GM23248 (cell line): ENCODE measurements at regions not wholly inside any gene's neighbourhood (a gene's known extent, or its start where the extent isn't known, plus 50 kb on each side); places are given as distances from the start of the nearest gene placed in this dataset.

Source experiments
- DNase-seq: peaks from one replicate; pipeline ENCODE4 v3.0.0-alpha.2; 2015
- H2AFZ ChIP-seq: fragments of 200-600 bp; sonication (generic); 2 replicates; pipeline ENCODE4 v1.6.1; 2016; ENCODE audit warnings: antibody characterized with exemption
- H3F3A ChIP-seq: fragments of 200-600 bp; sonication (generic); 2 replicates; pipeline ENCODE4 v1.6.1; 2016; ENCODE audit warnings: mild to moderate bottlenecking, antibody characterized with exemption, mixed run types; ENCODE audit not compliant: insufficient read depth
- H3K27ac ChIP-seq: fragments of 200-600 bp; sonication (generic); 2 replicates; pipeline ENCODE4 v1.5.1; 2016; ENCODE audit warnings: mild to moderate bottlenecking
- H3K27me3 ChIP-seq: fragments of 200-600 bp; sonication (generic); replicated peaks from 2 replicates; pipeline ENCODE4 v1.6.1; 2016; ENCODE audit warnings: mild to moderate bottlenecking; ENCODE audit not compliant: insufficient read depth
- H3K36me3 ChIP-seq: fragments of 200-600 bp; sonication (generic); 2 replicates; pipeline ENCODE4 v1.6.1; 2016; ENCODE audit warnings: low read depth, mild to moderate bottlenecking
- H3K4me1 ChIP-seq: fragments of 200-600 bp; sonication (generic); 2 replicates; pipeline ENCODE4 v1.6.1; 2016; ENCODE audit warnings: mild to moderate bottlenecking; ENCODE audit not compliant: insufficient read depth
- H3K4me2 ChIP-seq: fragments of 200-600 bp; sonication (generic); one replicate; pipeline ENCODE4 v1.6.1; 2016; ENCODE audit warnings: mild to moderate bottlenecking; ENCODE audit not compliant: unreplicated experiment
- H3K4me3 ChIP-seq: fragments of 200-600 bp; sonication (generic); 2 replicates; pipeline ENCODE4 v1.5.1; 2016; ENCODE audit warnings: mild to moderate bottlenecking
- H3K79me2 ChIP-seq: fragments of 200-600 bp; sonication (generic); 2 replicates; pipeline ENCODE4 v1.6.1; 2016; ENCODE audit warnings: mild to moderate bottlenecking; ENCODE audit not compliant: insufficient read depth
- H3K9ac ChIP-seq: fragments of 200-600 bp; sonication (generic); 2 replicates; pipeline ENCODE4 v1.6.1; 2016; ENCODE audit warnings: mild to moderate bottlenecking
- H3K9me2 ChIP-seq: fragments of 200-600 bp; sonication (generic); 2 replicates; pipeline ENCODE4 v1.6.1; 2016; ENCODE audit warnings: mixed run types, mild to moderate bottlenecking, moderate library complexity; ENCODE audit not compliant: insufficient read depth
- H3K9me3 ChIP-seq: fragments of 200-600 bp; sonication (generic); one replicate; pipeline ENCODE4 v1.6.1; 2017; ENCODE audit warnings: low read depth
- H4K20me1 ChIP-seq: fragments of 200-600 bp; sonication (generic); 2 replicates; pipeline ENCODE4 v1.6.0; 2016; ENCODE audit not compliant: insufficient read depth
- EZH2 ChIP-seq: fragments of 200-600 bp; sonication (generic); IDR thresholded peaks from 2 replicates; pipeline ENCODE4 v1.6.1; 2018; ENCODE audit warnings: antibody characterized with exemption, mild to moderate bottlenecking; ENCODE audit not compliant: insufficient read depth, poor library complexity, severe bottlenecking
- EZH2phosphoT487 ChIP-seq: fragments of 200-600 bp; sonication (generic); IDR thresholded peaks from 2 replicates; pipeline ENCODE4 v1.6.1; 2018; ENCODE audit warnings: antibody characterized with exemption, moderate library complexity, mild to moderate bottlenecking, low read depth; ENCODE audit not compliant: insufficient read depth
- WGBS, 2 experiments: methylation state at CpG; one replicate each; pipeline ENCODE4 v1.1.6; 2015 to 2017; ENCODE audit warnings: low lambda C conversion rate in 2 of 2, low coverage in 1 of 2; ENCODE audit errors: missing lambda C conversion rate in 2 of 2; 5-methylcytosine and 5-hydroxymethylcytosine counted together
- in situ Hi-C: fragments of 300-500 bp; cut with MboI; formaldehyde crosslinking; loops from 2 replicates; pipeline ENCODE4 v1.15.0; 2020

DNA sequence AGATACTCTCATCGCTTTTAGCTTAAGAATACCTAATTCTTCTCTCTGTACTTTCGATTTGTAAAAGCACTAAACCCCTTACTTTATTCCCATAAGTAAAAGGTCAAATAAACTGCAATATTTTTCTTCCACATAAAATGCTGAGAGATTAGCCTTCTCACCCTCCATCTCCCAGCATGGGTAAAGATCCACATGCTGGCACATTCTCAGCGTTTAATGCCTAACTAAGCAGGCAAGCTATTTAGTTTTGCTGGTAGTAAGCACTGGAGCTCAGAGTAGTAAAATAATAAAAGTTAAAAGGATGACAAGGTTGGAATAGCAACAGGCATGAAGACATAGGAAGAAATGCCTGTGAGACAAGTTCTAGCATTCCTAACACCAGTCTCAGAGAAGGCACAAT lies 65.9 kb upstream of the NEBL start:
- no peaks in the 10 kb centered on the region for H3K4me1 ChIP-seq
- no peak overlapping the region for H3K4me2 ChIP-seq
- no peaks in the 10 kb centered on the region for H4K20me1 ChIP-seq
- H3F3A ChIP-seq = no peaks in the 10 kb centered on the region
- no peak overlapping the region for H3K4me3 ChIP-seq
- WGBS, 2 experiments = 73 to 77% methylated on average over 3 of the region's 3 CpGs
- H3K9ac ChIP-seq = no peak overlapping the region
- no peaks in the 10 kb centered on the region for H3K27me3 ChIP-seq
- H3K9me2 ChIP-seq = no peaks in the 10 kb centered on the region
- no peaks in the 10 kb centered on the region for H3K79me2 ChIP-seq
- in situ Hi-C loops = no loop called here
- no peaks in the 10 kb centered on the region for H3K36me3 ChIP-seq
- no peak overlapping the region for H2AFZ ChIP-seq
- H3K9me3 ChIP-seq = no peaks in the 10 kb centered on the region
- no peak overlapping the region for H3K27ac ChIP-seq
- no peak for DNase-seq
- TF ChIP-seq EZH2phosphoT487 (no peak), EZH2 (no peak)

DNA sequence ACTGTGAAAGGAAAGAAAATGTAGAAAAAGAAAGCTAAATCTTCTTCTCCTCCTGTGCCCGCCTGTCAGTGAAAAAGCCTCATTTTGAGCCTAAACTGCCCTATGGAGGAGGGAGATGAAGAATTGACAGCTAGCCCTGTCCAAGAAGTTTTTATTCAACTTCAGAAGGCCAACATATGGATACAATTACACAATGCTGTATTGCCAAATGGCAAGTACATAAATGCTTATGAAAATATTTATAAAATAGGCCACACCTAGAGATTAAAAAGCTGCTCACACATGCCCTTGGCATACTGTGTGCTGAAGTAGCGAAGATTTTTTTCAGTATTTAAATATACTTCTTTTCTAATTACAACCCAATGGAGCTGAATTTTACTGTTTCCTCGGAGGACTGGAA lies 65.1 kb upstream of the NEBL start:
- DNase-seq = no peak
- Histone ChIP-seq H3F3A (no peaks in the 10 kb centered on the region), H3K4me1 (no peaks in the 10 kb centered on the region), H3K9me3 (no peaks in the 10 kb centered on the region), H3K9ac (no peak overlapping the region), H4K20me1 (no peaks in the 10 kb centered on the region), H3K9me2 (no peaks in the 10 kb centered on the region), H3K4me2 (no peak overlapping the region), H3K27me3 (no peaks in the 10 kb centered on the region), H3K27ac (no peak overlapping the region), H3K4me3 (no peak overlapping the region), H3K79me2 (no peaks in the 10 kb centered on the region), H2AFZ (no peak overlapping the region), H3K36me3 (no peaks in the 10 kb centered on the region)
- TF ChIP-seq EZH2 (no peak), EZH2phosphoT487 (no peak)
- in situ Hi-C loops = no loop called here
- 44 to 47% methylated on average over 3 of the region's 3 CpGs for WGBS, 2 experiments

DNA sequence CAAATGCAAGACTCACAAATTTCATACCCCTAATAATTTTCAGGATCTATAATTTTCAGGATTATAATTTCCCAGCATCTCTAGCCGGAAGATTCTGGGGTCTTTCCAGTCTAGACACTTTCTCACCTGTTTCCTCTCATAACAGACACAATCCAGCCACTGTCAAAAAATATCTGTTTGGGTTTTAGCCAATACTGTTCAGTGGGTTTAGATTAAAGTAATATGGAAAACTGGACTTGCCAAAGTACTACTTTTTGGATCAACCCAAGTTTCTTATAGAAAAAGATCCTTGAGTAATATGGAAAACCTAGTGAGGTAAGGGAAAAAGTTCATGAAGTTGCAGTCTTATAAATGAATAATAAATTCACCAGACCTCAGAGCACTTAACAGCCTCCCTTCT lies 62.1 kb upstream of the NEBL start:
- no peak for DNase-seq
- Histone ChIP-seq H3K9me3 (no peaks in the 10 kb centered on the region), H4K20me1 (no peaks in the 10 kb centered on the region), H2AFZ (no peak overlapping the region), H3K4me1 (no peaks in the 10 kb centered on the region), H3K4me3 (no peak overlapping the region), H3K27ac (no peak overlapping the region), H3K36me3 (no peaks in the 10 kb centered on the region), H3K27me3 (no peaks in the 10 kb centered on the region), H3K4me2 (no peak overlapping the region), H3K9me2 (no peaks in the 10 kb centered on the region), H3K79me2 (no peaks in the 10 kb centered on the region), H3K9ac (no peak overlapping the region), H3F3A (no peaks in the 10 kb centered on the region)
- 56 to 65% methylated on average over 1 of the region's 1 CpG for WGBS, 2 experiments
- in situ Hi-C loops = no loop called here
- TF ChIP-seq EZH2 (no peak), EZH2phosphoT487 (no peak)

DNA sequence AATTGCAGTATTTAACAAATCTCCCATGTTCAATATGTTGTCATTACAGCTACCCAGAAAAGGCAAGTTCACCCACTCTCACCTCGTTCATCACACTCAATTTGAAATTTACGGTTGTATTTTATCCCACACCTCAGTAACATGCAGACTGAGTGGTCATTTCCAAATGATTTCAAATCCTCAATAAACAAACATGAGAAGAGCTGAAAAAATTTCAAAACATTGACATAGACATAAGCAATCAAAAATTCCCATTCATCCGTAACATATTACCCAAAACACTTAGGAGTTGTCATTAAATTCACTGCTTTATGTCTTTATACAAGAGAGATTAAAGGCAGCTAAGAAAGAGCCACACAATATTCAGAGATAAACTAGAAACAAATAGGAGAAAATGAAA lies 61.7 kb upstream of the NEBL start:
- DNase-seq = no peak

DNA sequence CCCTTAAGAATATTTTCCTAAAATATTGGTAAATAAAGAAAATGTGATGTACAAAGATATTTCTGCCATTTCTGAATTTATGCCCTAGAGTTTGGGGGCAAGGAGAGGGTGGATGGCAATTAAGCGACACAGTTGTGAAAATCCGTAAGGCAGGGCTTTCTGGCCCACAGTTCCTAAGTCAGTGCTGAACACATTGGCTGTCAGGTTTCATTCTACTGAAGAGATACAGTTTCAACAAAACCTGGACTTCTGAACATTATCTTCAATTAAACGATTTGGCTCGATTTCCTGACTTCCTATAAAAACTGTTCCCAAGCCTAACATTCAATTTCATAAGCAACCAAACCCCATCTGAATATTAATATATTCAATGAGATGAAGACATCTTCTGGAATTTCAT lies 61.1 kb upstream of the NEBL start:
- no peak overlapping the region for H3K4me2 ChIP-seq
- no peaks in the 10 kb centered on the region for H4K20me1 ChIP-seq
- WGBS, 2 experiments = 57 to 64% methylated on average over 4 of the region's 4 CpGs
- no peak overlapping the region for H3K4me3 ChIP-seq
- no peak for TF ChIP-seq EZH2
- TF ChIP-seq EZH2phosphoT487 = no peak
- no peaks in the 10 kb centered on the region for H3K36me3 ChIP-seq
- DNase-seq = no peak
- H3K9ac ChIP-seq = no peak overlapping the region
- in situ Hi-C loops = no loop called here
- no peaks in the 10 kb centered on the region for H3F3A ChIP-seq
- H3K79me2 ChIP-seq = no peaks in the 10 kb centered on the region
- no peaks in the 10 kb centered on the region for H3K27me3 ChIP-seq
- no peaks in the 10 kb centered on the region for H3K9me3 ChIP-seq
- no peaks in the 10 kb centered on the region for H3K9me2 ChIP-seq
- no peak overlapping the region for H2AFZ ChIP-seq
- no peak overlapping the region for H3K27ac ChIP-seq
- H3K4me1 ChIP-seq = no peaks in the 10 kb centered on the region

More for the DNA sequence above, 61.7 kb upstream of the NEBL start:
- H3K9me3 ChIP-seq = no peaks in the 10 kb centered on the region
- H3K9ac ChIP-seq = no peak overlapping the region
- H3K27me3 ChIP-seq = no peaks in the 10 kb centered on the region
- no peaks in the 10 kb centered on the region for H4K20me1 ChIP-seq
- no peaks in the 10 kb centered on the region for H3K36me3 ChIP-seq
- H3K27ac ChIP-seq = no peak overlapping the region
- H2AFZ ChIP-seq = no peak overlapping the region
- H3K4me1 ChIP-seq = no peaks in the 10 kb centered on the region
- no peaks in the 10 kb centered on the region for H3F3A ChIP-seq
- no peak overlapping the region for H3K4me2 ChIP-seq
- no peaks in the 10 kb centered on the region for H3K9me2 ChIP-seq
- WGBS, 2 experiments = 80 to 83% methylated on average over 3 of the region's 3 CpGs
- TF ChIP-seq EZH2 (no peak), EZH2phosphoT487 (no peak)
- no peaks in the 10 kb centered on the region for H3K79me2 ChIP-seq
- in situ Hi-C loops = no loop called here
- H3K4me3 ChIP-seq = no peak overlapping the region
